ENCODE measurements at regions not wholly inside any gene's neighbourhood (a gene's known extent, or its start where the extent isn't known, plus 50 kb on each side); places are given as distances from the start of the nearest gene placed in this dataset.
"Not testable (repeated sequence)": the region's sequence is repeated elsewhere in the genome, so short reads cannot be mapped to it uniquely, and the experiment has no call there.

- DNase-seq, result no peak
Observed at GRCh38 chr20:53855733-53856132, 214.7 kb downstream of the BCAS1 start.

DNA sequence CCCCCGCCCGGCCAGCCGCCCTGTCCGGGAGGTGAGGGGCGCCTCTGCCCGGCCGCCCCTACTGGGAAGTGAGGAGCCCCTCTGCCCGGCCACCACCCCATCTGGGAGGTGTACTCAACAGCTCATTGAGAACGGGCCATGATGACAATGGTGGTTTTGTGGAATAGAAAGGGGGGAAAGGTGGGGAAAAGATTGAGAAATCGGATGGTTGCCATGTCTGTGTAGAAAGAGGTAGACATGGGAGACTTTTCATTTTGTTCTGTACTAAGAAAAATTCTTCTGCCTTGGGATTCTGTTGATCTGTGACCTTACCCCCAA, 215.8 kb downstream of the BCAS1 start:
- DNase-seq, result not testable (repeated sequence)

DNA sequence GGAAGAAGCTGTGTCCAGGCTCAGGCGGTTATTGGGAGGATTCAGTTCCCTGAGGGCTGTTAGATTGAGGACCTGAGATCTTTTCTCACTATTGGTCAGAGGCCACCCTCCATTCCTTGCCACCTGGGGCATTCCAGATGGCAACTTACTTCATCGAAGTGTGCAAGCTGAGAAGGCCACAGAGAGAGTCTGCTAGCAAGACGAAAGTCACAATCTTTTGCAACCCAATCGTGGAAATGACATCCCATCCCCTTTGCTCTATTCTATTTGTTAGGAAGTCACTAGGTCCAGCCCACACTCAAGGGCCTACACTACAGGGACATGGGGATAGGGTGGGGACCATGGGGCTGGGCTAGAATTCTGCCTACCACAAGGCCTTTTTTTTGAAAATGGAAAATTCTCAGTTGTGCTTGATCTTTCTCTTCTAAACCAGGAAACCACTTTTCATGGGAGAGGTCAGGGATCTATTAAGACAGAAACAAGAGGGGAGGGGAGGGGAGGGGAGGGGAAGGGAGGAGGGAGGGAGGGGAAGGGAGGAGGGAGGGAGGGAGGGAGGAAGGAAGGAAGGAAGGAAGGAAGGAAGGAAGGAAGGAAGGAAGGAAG, 217.2 kb downstream of the BCAS1 start:
- DNase-seq, result no peak

GRCh38 chr20:53852691-53853090, 217.7 kb downstream of the BCAS1 start:
- no peak for DNase-seq

GRCh38 chr20:53852014-53852413, 218.4 kb downstream of the BCAS1 start:
- no peak for DNase-seq

- no peak for DNase-seq
Observed at GRCh38 chr20:53850319-53850718, 220.1 kb downstream of the BCAS1 start.

- DNase-seq, result no peak
Observed at GRCh38 chr20:53849471-53850059, 220.8 kb downstream of the BCAS1 start.

DNA sequence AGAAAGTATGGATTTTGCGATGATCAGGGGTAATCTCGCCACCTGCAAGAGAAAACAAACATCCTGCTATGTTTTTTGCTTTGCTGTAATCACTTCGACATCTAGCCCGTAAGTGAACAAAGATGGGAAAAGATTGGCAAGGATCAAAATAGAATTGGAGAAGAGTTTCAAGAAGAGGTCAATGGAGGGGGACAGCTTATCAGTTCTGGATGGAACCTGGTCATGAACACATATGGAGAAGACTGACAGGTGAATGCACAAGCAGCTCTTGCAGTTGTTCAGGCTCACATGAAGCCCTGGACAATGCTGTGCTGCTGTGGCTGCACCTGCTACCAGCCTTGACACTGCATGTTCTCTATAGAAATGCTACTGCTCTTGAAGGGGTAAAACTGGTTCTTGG, 222.1 kb downstream of the BCAS1 start:
- no peak for DNase-seq

DNA sequence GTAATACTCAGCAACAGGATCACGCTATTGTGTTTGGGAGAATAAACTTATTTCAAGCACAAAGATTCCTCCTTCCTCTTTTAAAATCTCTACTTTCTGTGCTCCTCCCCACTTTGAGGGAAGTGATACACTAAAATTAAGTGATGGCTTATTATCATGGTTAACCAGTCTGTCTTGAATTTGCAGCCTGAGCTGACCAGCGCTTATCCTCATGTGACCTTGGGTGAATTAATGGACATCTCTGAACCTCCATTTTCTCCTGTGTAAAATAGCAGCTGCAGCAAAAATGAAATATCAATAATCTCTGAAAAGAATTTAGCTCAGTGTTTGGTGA, 222.6 kb downstream of the BCAS1 start:
- DNase-seq, result no peak

DNA sequence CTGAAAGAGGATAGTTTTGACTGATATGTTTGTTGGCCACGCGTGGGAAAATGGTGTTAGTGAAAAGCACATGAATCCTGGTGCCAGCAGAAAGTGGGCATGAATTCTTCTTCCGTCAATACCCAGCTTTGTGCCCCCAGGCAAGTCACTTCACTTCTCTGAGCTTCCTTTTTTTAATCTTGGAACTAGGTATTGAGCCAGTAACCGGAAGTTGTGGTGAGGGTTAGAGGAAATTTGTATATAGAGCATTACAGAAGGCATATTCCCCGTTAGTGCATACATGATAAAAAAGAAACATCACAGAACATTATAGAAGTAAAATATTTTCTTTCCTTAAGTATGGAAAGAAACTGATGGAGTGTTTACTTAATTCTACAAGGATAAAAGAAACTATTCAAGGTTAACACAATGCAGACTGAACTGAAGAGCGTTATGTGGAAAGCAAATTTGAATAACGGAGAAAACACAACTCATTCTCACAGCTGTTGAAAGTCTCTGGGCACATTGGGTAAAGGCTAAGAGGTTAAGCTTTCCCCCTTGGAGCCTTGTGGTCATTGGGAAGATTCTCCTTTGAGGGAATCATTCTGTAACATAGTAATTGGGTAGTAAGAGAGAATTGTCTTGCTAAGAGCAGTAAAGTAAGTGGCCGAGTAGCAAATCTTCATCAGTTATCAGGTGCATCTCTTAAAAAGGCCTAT, 223.1 kb downstream of the BCAS1 start:
- no peak for DNase-seq

DNA sequence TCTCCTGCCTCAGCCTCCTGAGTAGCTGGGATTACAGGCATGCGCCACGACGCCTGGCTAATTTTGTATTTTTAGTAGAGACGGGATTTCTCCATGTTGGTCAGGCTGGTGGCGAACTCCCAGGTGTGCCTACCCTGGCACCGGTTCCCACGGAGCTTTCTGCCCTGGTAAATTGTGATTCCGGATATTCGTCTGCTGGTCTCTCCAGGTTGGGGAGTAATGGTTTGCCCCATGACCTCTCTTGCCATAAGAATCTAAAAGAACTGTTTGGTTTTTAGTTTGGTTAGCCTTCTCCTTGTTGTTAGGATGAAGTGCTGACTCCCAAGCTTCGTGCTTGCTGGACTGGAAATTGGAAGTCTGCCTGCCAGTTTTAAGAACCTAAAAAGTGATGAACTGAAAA, 223.8 kb downstream of the BCAS1 start:
- DNase-seq, result no peak

DNA sequence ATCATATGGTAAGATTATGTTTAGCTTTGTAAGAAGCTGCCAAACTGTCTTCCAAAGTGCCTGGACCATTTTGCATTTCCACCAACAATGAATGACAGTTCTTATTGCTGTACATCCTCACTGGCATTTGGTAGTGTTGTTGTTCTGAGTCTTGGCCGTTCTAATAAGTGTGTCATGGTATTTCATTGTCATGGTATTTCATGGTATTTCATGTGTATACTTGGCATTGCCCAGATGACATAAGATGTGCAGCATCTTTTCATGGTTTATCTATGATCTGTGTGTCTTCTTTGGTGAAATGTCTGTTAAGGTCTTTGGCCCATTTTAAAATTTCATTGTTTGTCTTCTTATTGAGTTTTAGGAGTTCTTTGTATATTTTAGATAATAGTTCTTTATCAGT, 224.4 kb downstream of the BCAS1 start:
- DNase-seq, result no peak

DNA sequence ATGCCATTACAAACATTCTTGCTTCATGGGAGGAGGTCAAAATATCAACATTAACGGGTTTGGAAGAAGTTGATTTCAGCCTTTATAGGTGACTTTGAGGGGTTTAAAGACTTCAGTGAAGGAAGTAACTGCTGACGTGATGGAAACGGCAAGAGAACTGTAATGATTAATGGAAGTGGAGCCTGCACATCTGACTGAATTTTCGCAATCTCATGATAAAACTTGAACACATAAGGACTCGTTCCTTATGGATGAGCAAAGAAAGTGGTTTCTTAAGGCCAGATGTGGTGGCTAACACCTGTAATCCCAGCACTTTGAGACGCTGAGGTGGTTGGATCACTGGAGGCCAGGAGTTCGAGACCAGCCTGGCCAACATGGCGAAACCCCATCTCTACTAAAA, 226.1 kb downstream of the BCAS1 start:
- DNase-seq, result no peak

- DNase-seq, result no peak
Observed at GRCh38 chr20:53843645-53844044, 226.7 kb downstream of the BCAS1 start.

DNA sequence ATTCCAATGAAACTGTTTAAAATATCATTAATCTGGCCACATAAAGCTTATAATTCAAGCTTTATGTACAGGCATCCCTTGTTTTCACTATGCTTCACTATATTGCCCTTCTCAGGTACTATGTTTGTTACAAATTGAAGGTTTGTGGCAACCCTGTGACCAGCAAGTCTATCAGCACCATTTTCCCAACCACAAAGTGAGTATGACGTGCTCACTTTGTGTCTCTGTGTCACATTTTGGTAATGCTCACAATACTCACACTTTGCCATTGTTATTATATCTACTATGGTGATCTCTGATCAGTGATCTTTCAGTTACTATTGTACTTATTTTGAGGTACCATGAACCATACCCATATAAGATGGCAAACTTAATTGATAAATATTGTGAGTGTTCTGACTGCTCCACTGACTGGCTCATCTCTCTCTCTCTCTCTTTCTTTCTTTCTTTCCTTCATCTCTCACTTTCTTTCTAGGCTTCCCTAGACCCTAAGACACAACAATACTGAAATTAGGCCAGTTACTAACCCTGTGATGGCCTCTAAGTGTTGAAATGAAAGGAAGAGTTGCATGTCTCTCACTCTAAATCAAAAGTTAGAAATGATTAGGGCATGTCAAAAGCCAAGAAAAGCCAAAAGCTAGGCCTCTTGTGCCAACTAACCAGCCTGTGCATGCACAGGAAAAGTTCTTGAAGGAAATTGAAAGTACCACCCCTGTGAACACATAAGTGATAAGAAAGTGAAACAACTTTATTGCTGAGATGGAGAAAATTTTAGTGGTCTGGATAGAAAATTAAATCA, 227.9 kb downstream of the BCAS1 start:
- DNase-seq, result no peak

DNA sequence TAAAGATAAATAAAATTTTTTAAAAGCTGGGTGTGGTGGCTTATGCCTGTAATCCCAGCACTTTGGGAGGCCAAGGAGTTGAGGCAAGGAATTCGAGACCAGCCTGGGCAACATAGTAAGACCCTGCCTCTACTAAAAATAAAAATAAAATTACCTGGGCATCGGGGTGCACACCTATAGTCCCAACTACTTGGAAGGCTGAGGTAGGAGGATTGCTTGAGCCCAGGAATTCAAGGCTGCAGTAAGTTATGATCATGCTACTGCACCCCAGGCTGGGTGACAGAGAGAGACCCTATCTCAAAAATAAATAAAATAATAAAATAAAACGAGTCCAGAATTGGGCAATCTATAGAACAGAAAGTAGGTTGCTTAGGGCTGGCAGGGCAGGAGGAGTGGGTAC, 228.7 kb downstream of the BCAS1 start:
- no peak for DNase-seq

GRCh38 chr20:53840532-53840931, 229.9 kb downstream of the BCAS1 start:
- no peak for DNase-seq

DNA sequence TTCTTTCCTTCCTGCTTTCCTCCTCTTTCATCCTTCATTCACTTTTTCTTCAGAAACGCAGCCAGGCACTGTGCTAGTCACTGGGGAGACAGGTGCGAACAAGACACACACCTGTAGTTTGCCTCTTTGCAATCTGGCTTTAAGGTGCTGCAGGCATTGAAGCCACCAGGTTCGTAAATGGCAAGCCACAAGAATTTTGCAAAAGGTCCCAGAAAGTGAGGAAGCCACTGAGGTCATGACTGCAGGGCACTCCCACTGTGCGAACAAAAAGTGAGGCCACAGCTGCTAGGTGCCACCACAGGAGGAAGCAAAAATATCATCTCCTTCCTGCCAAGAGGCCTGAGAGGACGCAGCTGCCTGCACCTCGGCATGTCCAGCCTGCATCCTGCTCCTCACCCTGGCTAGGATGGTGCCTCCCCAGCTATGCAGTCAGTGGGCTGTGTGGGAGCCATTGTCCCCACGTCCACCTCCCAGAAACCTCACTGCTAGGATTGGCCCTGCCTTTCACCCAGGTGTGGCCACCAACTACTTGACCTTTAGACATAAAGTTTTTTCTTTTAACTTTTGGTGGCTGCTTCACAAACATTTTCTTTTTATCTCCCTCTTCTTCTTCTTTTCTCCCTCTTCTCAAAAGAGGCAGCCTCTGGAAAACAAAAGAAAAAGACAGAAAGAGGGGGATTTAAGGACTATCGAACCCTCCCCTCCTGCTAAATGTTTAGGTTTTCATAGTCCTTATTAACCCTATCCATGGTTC, 230.8 kb downstream of the BCAS1 start:
- no peak for DNase-seq

DNA sequence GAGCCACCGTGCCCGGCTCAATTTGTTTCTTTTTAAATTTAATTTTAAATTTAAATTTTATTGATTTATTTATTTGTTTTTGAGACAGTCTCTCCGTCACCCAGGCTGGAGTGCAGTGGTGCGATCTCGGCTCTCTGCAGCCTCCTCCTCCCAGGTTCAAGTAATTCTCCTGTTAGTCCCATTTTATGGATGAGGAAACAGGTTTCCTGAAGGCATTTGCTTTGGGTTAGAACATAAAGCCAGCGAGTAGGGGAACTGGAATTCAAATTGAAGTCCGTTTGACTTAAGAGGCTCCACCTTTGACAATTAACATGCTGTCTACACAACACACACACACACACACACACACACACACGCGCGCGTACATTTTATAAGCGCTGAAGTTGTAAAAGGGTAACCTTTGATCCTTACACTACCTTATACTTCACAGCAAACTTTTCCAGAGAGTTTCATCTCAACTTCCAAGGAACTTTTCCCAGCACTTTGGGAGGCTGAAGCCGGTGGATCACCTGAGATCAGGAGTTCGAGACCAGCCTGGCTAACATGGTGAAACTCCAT, 232.0 kb downstream of the BCAS1 start:
- no peak for DNase-seq

DNA sequence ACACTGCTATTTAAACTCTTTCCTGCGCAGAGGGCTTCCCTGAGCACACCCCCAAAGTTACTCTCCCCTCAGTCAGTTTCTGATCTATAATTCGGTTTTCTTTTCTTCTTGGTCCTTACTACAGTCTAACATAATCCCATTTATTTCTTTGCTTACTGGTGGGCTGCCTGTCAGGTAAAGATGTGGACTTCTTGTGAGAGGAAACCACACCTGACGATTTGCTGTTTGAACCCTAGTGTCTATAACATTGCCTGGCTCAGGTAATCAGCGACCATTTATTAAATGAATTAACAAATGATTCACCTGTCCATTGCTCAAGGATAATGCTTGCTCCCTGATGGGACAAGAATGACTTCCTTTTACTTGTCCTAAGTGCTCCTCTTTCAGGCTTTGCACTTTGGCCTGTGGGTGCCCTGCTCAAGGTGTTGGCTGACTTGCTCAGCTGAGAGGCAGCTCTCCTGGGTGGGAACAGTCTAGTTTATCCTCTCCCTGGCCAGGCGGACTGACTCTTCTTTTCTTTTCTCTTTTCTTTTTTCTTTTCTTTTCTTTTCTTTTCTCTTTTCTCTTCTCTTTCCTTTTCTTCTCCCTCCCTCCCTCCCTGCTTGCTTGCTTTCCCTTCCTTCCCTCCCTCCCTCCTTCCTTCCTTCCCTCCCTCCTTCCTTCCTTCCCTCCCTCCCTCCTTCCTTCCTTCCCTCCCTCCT, 233.1 kb downstream of the BCAS1 start:
- DNase-seq, result no peak

DNA sequence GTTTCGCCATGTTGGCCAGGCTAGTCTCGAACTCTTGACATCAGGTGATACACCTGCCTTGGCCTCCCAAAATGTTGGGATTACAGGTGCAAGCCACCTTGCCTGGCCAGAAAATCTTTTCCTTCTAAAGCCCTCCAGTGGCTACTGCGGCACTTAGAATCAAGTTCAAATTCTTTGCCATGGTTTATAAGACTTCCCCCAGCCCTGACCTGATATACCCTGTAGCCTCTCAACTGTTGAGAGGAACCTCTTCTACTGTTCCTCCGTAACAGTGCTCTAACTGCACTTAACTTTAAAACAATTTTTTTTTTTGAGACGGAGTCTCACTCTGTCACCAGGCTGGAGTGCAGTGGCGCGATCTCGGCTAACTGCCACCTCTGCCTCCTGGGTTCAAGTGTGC, 235.6 kb downstream of the BCAS1 start:
- no peak for DNase-seq

GRCh38 chr20:53834062-53834442, 236.3 kb downstream of the BCAS1 start:
- DNase-seq, result no peak

Measured in NCI-H2107 (cell line).